ENCODE measurements at regions not wholly inside any gene's neighbourhood (a gene's known extent, or its start where the extent isn't known, plus 50 kb on each side); places are given as distances from the start of the nearest gene placed in this dataset.

GRCh38 chr3:165522386-165522785, 314.8 kb downstream of the BCHE start:
- WGBS, 3 donors = 84 to 92% (median 91%) methylated on average over 1 of the region's 1 CpG
- intact Hi-C loops (cut with DNase I) = no loop called here
- TF ChIP-seq EP300 (IDR thresholded peaks at IDR 0.05) = no peak
- H3K27me3 ChIP-seq = no peaks in the 10 kb centered on the region
- no peak overlapping the region for H3K27ac ChIP-seq
- no peak for DNase-seq
- no peaks in the 10 kb centered on the region for H3K4me1 ChIP-seq (ENCODE audit: insufficient read depth)
- H3K36me3 ChIP-seq = no peaks in the 10 kb centered on the region
- H3K9me3 ChIP-seq = no peaks in the 10 kb centered on the region
- H3K4me3 ChIP-seq = no peak overlapping the region

- DNase-seq = no peak
- TF ChIP-seq POLR2A (IDR thresholded peaks at IDR 0.05) (no peak), CTCF (IDR thresholded peaks at IDR 0.05) (no peak), EP300 (IDR thresholded peaks at IDR 0.05) (no peak)
- Histone ChIP-seq H3K36me3 (no peaks in the 10 kb centered on the region), H3K4me3 (no peak overlapping the region), H3K27me3 (no peaks in the 10 kb centered on the region), H3K27ac (no peak overlapping the region), H3K4me1 (ENCODE audit: insufficient read depth) (no peaks in the 10 kb centered on the region), H3K9me3 (no peaks in the 10 kb centered on the region)
- intact Hi-C loops (cut with DNase I) = no loop called here
- 80 to 86% (median 82%) methylated on average over 2 of the region's 2 CpGs for WGBS, 3 donors
Observed at GRCh38 chr3:165521131-165521871, 315.9 kb downstream of the BCHE start.

GRCh38 chr3:165519687-165520086, 317.5 kb downstream of the BCHE start:
- Histone ChIP-seq H3K27me3 (no peaks in the 10 kb centered on the region), H3K4me1 (ENCODE audit: insufficient read depth) (no peaks in the 10 kb centered on the region), H3K4me3 (no peak overlapping the region), H3K27ac (no peak overlapping the region), H3K9me3 (no peaks in the 10 kb centered on the region), H3K36me3 (no peaks in the 10 kb centered on the region)
- TF ChIP-seq CTCF (IDR thresholded peaks at IDR 0.05) = no peak
- no peak for TF ChIP-seq POLR2A (IDR thresholded peaks at IDR 0.05)
- TF ChIP-seq EP300 (IDR thresholded peaks at IDR 0.05) = no peak
- 86 to 94% (median 92%) methylated on average over 4 of the region's 4 CpGs for whole genome bisulfite sequencing, 3 donors
- intact Hi-C loops (cut with DNase I) = no loop called here
- DNase-seq = no peak

- TF ChIP-seq EP300 (IDR thresholded peaks at IDR 0.05) = no peak
- TF ChIP-seq CTCF (IDR thresholded peaks at IDR 0.05) = no peak
- TF ChIP-seq POLR2A (IDR thresholded peaks at IDR 0.05) = no peak
- no peaks in the 10 kb centered on the region for H3K27me3 ChIP-seq
- WGBS, 3 donors = 27 to 42% (median 33%) methylated on average over 2 of the region's 2 CpGs
- no peaks in the 10 kb centered on the region for H3K4me1 ChIP-seq (ENCODE audit: insufficient read depth)
- no peaks in the 10 kb centered on the region for H3K9me3 ChIP-seq
- no peak overlapping the region for H3K27ac ChIP-seq
- intact Hi-C loops (cut with DNase I) = no loop called here
- no peaks in the 10 kb centered on the region for H3K36me3 ChIP-seq
- no peak overlapping the region for H3K4me3 ChIP-seq
- no peak for DNase-seq
Observed at GRCh38 chr3:165518346-165518745, 318.9 kb downstream of the BCHE start.

Measured in ovary (tissue), 7 donors.